Panc1 (cell line): ENCODE measurements at regions not wholly inside any gene's neighbourhood (a gene's known extent, or its start where the extent isn't known, plus 50 kb on each side); places are given as distances from the start of the nearest gene placed in this dataset.

Experiments
- ATAC-seq: fragments of 200-7000 bp; cut with Tn5 transposase; 2 replicates; pipeline ENCODE4 v1.9.1; 2020; ENCODE audit warnings: mild to moderate bottlenecking, moderate library complexity
- BruUV-seq: library from RNA; stranded (reverse); fragments of 400-500 nt; replicated peaks from 2 replicates; lab custom pipeline; 2021; lab: Mats Ljungman, UMichigan
- CTCF ChIA-PET: fragments of 300-600 bp; sonication (Branson Sonifier 250); formaldehyde crosslinking; loops from one replicate; lab custom pipeline; 2022; ENCODE audit warnings: antibody characterized with exemption; lab: Charles Lee
- POLR2A ChIA-PET: fragments of 300-600 bp; sonication (Branson Sonifier 250); formaldehyde crosslinking; loops from one replicate; lab custom pipeline; 2022; ENCODE audit warnings: antibody characterized with exemption; lab: Charles Lee
- DNase-seq: peaks from one replicate; pipeline ENCODE4 v3.0.0-alpha.2; 2010; ENCODE audit warnings: low read depth, low spot score
- H3K27ac ChIP-seq: 2 replicates; pipeline ENCODE4 v1.5.1; 2011; ENCODE audit warnings: mild to moderate bottlenecking, low read length, inconsistent platforms
- H3K27me3 ChIP-seq: fragments of 200-500 bp; sonication (Bioruptor generic); 2 replicates; pipeline ENCODE4 v1.6.0; 2014; ENCODE audit warnings: low read length, inconsistent platforms; ENCODE audit not compliant: control insufficient read depth, insufficient read depth
- H3K36me3 ChIP-seq: fragments of 200-500 bp; sonication (Bioruptor generic); 2 replicates; pipeline ENCODE4 v1.5.1; 2014; ENCODE audit warnings: inconsistent platforms, mild to moderate bottlenecking, low read length, moderate library complexity; ENCODE audit not compliant: control insufficient read depth, insufficient read depth
- H3K4me1 ChIP-seq: 2 replicates; pipeline ENCODE4 v1.5.1; 2011; ENCODE audit warnings: inconsistent platforms, mild to moderate bottlenecking, low read length, moderate library complexity; ENCODE audit not compliant: control insufficient read depth, insufficient read depth
- H3K4me3 ChIP-seq, 2 experiments: 2 replicates each; pipeline ENCODE4 v1.5.1; 2011 to 2012; ENCODE audit warnings: low read depth in 2 of 2, low read length in 2 of 2, mild to moderate bottlenecking in 2 of 2, inconsistent platforms in 1 of 2, moderate library complexity in 1 of 2
- H3K9me3 ChIP-seq: fragments of 200-500 bp; sonication (Bioruptor generic); 2 replicates; pipeline ENCODE4 v1.5.1; 2014; ENCODE audit warnings: low read depth, mild to moderate bottlenecking, inconsistent platforms, low read length, moderate library complexity; ENCODE audit not compliant: control insufficient read depth, insufficient read depth
- POLR2AphosphoS5 ChIP-seq: IDR thresholded peaks from 2 replicates; pipeline ENCODE4 v1.6.1; 2012; ENCODE audit warnings: mild to moderate bottlenecking, low read depth, low read length, moderate library complexity
- SIN3A ChIP-seq: IDR thresholded peaks from 2 replicates; pipeline ENCODE4 v1.6.1; 2012; ENCODE audit warnings: low read depth, mild to moderate bottlenecking, low read length, moderate library complexity, borderline replicate concordance; ENCODE audit not compliant: insufficient read depth
- TCF7L2 ChIP-seq: IDR thresholded peaks from 2 replicates; pipeline ENCODE4 v1.6.1; 2011; ENCODE audit warnings: mild to moderate bottlenecking, low read depth, low read length, inconsistent platforms
- in situ Hi-C: cut with HindIII; loops from 2 replicates; pipeline ENCODE4 v1.10.0; 2016; ENCODE audit warnings: low sequenced_read_pairs, low pct_unique_long_range_greater_than_20kb
- intact Hi-C: fragments of 100-400 bp; cut with micrococcal nuclease; formaldehyde crosslinking; loops from one replicate; pipeline ENCODE4 v1.10.0; 2022; ENCODE audit not compliant: unreplicated experiment
- TF ChIP-seq, protein P1 (sequence below), 2 experiments: IDR thresholded peaks; 2 replicates each; pipeline ENCODE4 v1.6.1; 2011 to 2012; ENCODE audit warnings: low read depth in 2 of 2, control low read depth in 1 of 2, low read length in 1 of 2, mild to moderate bottlenecking in 1 of 2, moderate library complexity in 1 of 2; ENCODE audit not compliant: insufficient read depth in 1 of 2
- TF ChIP-seq, protein P2 (sequence below): fragments of 450-650 bp; IDR thresholded peaks from 2 replicates; pipeline ENCODE4 v1.5.1; 2017; ENCODE audit warnings: mild to moderate bottlenecking

DNA sequence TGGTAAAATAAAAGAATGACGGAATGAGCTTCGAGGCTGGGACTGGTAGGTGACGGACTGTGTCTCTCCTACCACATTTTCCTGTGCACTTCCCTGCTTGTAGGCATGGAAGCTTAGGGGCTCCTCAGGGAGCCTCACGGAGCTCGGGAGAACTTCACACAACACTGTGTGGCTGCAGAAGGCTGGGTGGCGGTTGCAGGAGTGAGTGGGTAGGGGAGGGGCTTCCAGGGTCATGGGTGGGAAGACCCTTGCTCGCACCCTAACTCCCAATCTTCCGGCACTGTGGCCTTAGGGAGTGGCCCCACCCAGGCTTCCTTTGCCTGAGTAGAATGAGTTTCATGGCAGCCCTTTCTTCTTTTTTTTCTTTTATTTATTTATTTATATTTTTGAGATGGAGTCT is 128.6 kb downstream of the INHBB start:
- intact Hi-C loops (no loop called here), in situ Hi-C loops (no loop called here)
- peaks cover 6% of the 10 kb centered on the region for H3K4me1 ChIP-seq
- H3K4me3 ChIP-seq: no peak overlapping the region
- POLR2A ChIA-PET: no interaction called here
- no peak for TF ChIP-seq POLR2AphosphoS5
- no peak for TF ChIP-seq SIN3A
- TF ChIP-seq, protein P1, sequence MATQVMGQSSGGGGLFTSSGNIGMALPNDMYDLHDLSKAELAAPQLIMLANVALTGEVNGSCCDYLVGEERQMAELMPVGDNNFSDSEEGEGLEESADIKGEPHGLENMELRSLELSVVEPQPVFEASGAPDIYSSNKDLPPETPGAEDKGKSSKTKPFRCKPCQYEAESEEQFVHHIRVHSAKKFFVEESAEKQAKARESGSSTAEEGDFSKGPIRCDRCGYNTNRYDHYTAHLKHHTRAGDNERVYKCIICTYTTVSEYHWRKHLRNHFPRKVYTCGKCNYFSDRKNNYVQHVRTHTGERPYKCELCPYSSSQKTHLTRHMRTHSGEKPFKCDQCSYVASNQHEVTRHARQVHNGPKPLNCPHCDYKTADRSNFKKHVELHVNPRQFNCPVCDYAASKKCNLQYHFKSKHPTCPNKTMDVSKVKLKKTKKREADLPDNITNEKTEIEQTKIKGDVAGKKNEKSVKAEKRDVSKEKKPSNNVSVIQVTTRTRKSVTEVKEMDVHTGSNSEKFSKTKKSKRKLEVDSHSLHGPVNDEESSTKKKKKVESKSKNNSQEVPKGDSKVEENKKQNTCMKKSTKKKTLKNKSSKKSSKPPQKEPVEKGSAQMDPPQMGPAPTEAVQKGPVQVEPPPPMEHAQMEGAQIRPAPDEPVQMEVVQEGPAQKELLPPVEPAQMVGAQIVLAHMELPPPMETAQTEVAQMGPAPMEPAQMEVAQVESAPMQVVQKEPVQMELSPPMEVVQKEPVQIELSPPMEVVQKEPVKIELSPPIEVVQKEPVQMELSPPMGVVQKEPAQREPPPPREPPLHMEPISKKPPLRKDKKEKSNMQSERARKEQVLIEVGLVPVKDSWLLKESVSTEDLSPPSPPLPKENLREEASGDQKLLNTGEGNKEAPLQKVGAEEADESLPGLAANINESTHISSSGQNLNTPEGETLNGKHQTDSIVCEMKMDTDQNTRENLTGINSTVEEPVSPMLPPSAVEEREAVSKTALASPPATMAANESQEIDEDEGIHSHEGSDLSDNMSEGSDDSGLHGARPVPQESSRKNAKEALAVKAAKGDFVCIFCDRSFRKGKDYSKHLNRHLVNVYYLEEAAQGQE (IDR thresholded peaks at IDR 0.05; ENCODE audit: insufficient read depth in 1 of 2, low read depth in 2 of 2, low read length in 1 of 2): no peak
- TF ChIP-seq, protein P2, sequence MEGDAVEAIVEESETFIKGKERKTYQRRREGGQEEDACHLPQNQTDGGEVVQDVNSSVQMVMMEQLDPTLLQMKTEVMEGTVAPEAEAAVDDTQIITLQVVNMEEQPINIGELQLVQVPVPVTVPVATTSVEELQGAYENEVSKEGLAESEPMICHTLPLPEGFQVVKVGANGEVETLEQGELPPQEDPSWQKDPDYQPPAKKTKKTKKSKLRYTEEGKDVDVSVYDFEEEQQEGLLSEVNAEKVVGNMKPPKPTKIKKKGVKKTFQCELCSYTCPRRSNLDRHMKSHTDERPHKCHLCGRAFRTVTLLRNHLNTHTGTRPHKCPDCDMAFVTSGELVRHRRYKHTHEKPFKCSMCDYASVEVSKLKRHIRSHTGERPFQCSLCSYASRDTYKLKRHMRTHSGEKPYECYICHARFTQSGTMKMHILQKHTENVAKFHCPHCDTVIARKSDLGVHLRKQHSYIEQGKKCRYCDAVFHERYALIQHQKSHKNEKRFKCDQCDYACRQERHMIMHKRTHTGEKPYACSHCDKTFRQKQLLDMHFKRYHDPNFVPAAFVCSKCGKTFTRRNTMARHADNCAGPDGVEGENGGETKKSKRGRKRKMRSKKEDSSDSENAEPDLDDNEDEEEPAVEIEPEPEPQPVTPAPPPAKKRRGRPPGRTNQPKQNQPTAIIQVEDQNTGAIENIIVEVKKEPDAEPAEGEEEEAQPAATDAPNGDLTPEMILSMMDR: no peak
- TF ChIP-seq TCF7L2: no peak
- DNase-seq: no peak
- H3K9me3 ChIP-seq: no peaks in the 10 kb centered on the region
- H3K27me3 ChIP-seq: no peaks in the 10 kb centered on the region
- H3K27ac ChIP-seq: peak overlapping the region; percentile 12; the same call in 1 of the 2 replicates
- BruUV-seq: no TSS peak
- no peaks in the 10 kb centered on the region for H3K36me3 ChIP-seq
- CTCF ChIA-PET: no interaction called here
- ATAC-seq: no peak

DNA sequence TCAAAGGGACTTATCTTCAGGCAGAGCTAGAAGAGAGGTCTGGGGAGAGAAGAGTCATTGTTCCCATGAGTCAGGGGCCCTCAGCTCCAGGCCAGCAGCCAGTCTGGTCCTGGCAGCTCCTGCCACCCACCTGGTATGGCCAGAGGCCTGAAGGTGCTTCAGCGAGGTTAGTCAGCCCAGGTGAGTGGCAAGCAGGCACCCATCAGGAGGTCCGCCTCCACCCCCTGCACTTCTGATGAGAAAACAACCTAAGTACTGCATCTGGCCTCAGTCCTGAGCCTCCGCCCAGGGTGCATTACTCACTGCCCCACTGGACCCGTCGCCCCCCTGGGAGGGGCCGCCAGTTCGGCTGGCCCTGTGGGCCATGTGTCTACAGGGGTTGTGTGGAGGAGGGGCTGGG is 130.2 kb downstream of the INHBB start:
- intact Hi-C loops (no loop called here), in situ Hi-C loops (no loop called here)
- ChIA-PET CTCF (no interaction called here), POLR2A (no interaction called here)
- Histone ChIP-seq H3K4me3 (no peak overlapping the region), H3K9me3 (no peaks in the 10 kb centered on the region), H3K27ac (no peak overlapping the region), H3K4me1 (no peaks in the 10 kb centered on the region), H3K27me3 (no peaks in the 10 kb centered on the region), H3K36me3 (no peaks in the 10 kb centered on the region)
- DNase-seq: no peak
- no peak for ATAC-seq
- BruUV-seq: no TSS peak
- TF ChIP-seq TCF7L2 (no peak), SIN3A (no peak), POLR2AphosphoS5 (no peak)
- TF ChIP-seq, protein P2: no peak
- TF ChIP-seq, protein P1 (IDR thresholded peaks at IDR 0.05; ENCODE audit: insufficient read depth in 1 of 2, low read depth in 2 of 2, low read length in 1 of 2): no peak
